Stomach (tissue), 8 donors: ENCODE measurements at regions not wholly inside any gene's neighbourhood (a gene's known extent, or its start where the extent isn't known, plus 50 kb on each side); places are given as distances from the start of the nearest gene placed in this dataset.

Experiments
- DNase-seq, 2 donors: peaks; one replicate each; pipeline versions ENCODE4 v3.0.0 to v3.0.0-alpha.2; 2013 to 2019
- H3K27ac ChIP-seq, 5 donors: fragments of 200-600 bp in 4 of 5; sonication (generic) in 4 of 5; one replicate each; pipeline ENCODE4 v1.5.1; 2013 to 2019; ENCODE audit warnings: mild to moderate bottlenecking in 1 of 5, moderate library complexity in 1 of 5
- H3K27me3 ChIP-seq, 3 donors: fragments of 200-600 bp; sonication (generic); one replicate each; pipeline ENCODE4 v1.5.1; 2017 to 2019; ENCODE audit warnings: mixed run types in 1 of 3
- H3K36me3 ChIP-seq, 4 donors: fragments of 200-600 bp; sonication (generic); 1 replicate in 3 of 4; 2 replicates in 1 of 4; pipeline ENCODE4 v1.5.1; 2016 to 2019
- H3K4me1 ChIP-seq, 4 donors: fragments of 200-600 bp; sonication (generic); one replicate each; pipeline ENCODE4 v1.5.1; 2016 to 2019
- H3K4me3 ChIP-seq, 4 donors: fragments of 200-600 bp; sonication (generic) in 3 of 4; one replicate each; pipeline ENCODE4 v1.5.1; 2016 to 2019; ENCODE audit warnings: mild to moderate bottlenecking in 1 of 4
- H3K9me3 ChIP-seq, 4 donors: fragments of 200-600 bp; sonication (generic); one replicate each; pipeline ENCODE4 v1.5.1; 2016 to 2019
- CTCF ChIP-seq, 7 experiments: fragments of 450-650 bp in 4 of 7; fragments of 200-600 bp in 3 of 7; sonication (generic) in 3 of 7; IDR thresholded peaks; one replicate each; pipeline ENCODE4 v1.5.1; 2016 to 2019; ENCODE audit warnings: antibody characterized with exemption in 7 of 7, control low read depth in 2 of 7, mild to moderate bottlenecking in 1 of 7
- EP300 ChIP-seq: sonication (generic); formaldehyde crosslinking; IDR thresholded peaks from one replicate; pipeline ENCODE4 v1.6.1; 2017; ENCODE audit warnings: antibody characterized with exemption
- POLR2A ChIP-seq, 4 donors: fragments of 450-650 bp; IDR thresholded peaks; one replicate each; pipeline ENCODE4 v1.6.1; 2016; ENCODE audit warnings: antibody characterized with exemption in 4 of 4, control low read depth in 2 of 4, mild to moderate bottlenecking in 1 of 4, moderate library complexity in 1 of 4
- POLR2AphosphoS5 ChIP-seq, 3 donors: sonication (generic); formaldehyde crosslinking; IDR thresholded peaks; one replicate each; pipeline ENCODE4 v1.6.1; 2016; ENCODE audit warnings: antibody characterized with exemption in 3 of 3
- WGBS, 5 donors: extraction: QIAGEN DNeasy Blood & Tissue Kit in 3 of 5; methylation state at CpG; one replicate each; pipeline versions ENCODE4 v1.1.5 to v1.1.7; 2013 to 2018; 5-methylcytosine and 5-hydroxymethylcytosine counted together
- intact Hi-C: fragments of 100-400 bp; cut with DNase I; formaldehyde crosslinking; loops from one replicate; pipeline ENCODE4 v1.15.1; 2023; ENCODE audit warnings: low total_unique reads
- donor health status: healthy with polysubstance abuse.
- donor health status: Bipolar disorder and iron deficiency.
- donor health status: healthy.

GRCh38 chr20:12321736-12322135 lies 404.0 kb downstream of the BTBD3 start:
- H3K4me1 ChIP-seq = no peaks in the 10 kb centered on the region
- no peak for TF ChIP-seq POLR2A (IDR thresholded peaks at IDR 0.05)
- no peak for TF ChIP-seq POLR2AphosphoS5 (IDR thresholded peaks at IDR 0.05)
- no peak for TF ChIP-seq EP300
- TF ChIP-seq CTCF (IDR thresholded peaks at IDR 0.05) = no peak
- no peak overlapping the region for H3K4me3 ChIP-seq
- H3K27ac ChIP-seq = no peak overlapping the region
- DNase-seq = no peak
- H3K36me3 ChIP-seq = no peaks in the 10 kb centered on the region
- H3K9me3 ChIP-seq = no peaks in the 10 kb centered on the region
- intact Hi-C loops = no loop called here
- no peaks in the 10 kb centered on the region for H3K27me3 ChIP-seq
- 42 to 72% (median 61%) methylated on average over 2 of the region's 2 CpGs for WGBS, 5 donors

- no peak for DNase-seq
- intact Hi-C loops = no loop called here
- no peak overlapping the region for H3K27ac ChIP-seq
- no peaks in the 10 kb centered on the region for H3K27me3 ChIP-seq
- no peaks in the 10 kb centered on the region for H3K4me1 ChIP-seq
- TF ChIP-seq EP300 = no peak
- TF ChIP-seq POLR2AphosphoS5 (IDR thresholded peaks at IDR 0.05) = no peak
- no peak for TF ChIP-seq CTCF (IDR thresholded peaks at IDR 0.05)
- TF ChIP-seq POLR2A (IDR thresholded peaks at IDR 0.05) = no peak
- H3K4me3 ChIP-seq = no peak overlapping the region
- H3K9me3 ChIP-seq = peaks cover 0 to 8% (median 0%) of the 10 kb centered on the region in 4 donors
- 90 to 93% (median 93%) methylated on average over 2 of the region's 2 CpGs for WGBS, 5 donors
- H3K36me3 ChIP-seq = no peaks in the 10 kb centered on the region
These were observed 409.5 kb downstream of the BTBD3 start for GRCh38 chr20:12327205-12327604.

- Histone ChIP-seq H3K9me3 (peaks cover 0 to 8% (median 0%) of the 10 kb centered on the region in 4 donors), H3K4me3 (no peak overlapping the region), H3K4me1 (no peaks in the 10 kb centered on the region), H3K36me3 (no peaks in the 10 kb centered on the region), H3K27me3 (no peaks in the 10 kb centered on the region), H3K27ac (no peak overlapping the region)
- no peak for DNase-seq
- intact Hi-C loops = no loop called here
- 84 to 94% (median 92%) methylated on average over 1 of the region's 1 CpG for WGBS, 5 donors
- TF ChIP-seq POLR2A (IDR thresholded peaks at IDR 0.05) (no peak), CTCF (IDR thresholded peaks at IDR 0.05) (no peak), POLR2AphosphoS5 (IDR thresholded peaks at IDR 0.05) (no peak), EP300 (no peak)
These were observed 413.5 kb downstream of the BTBD3 start for GRCh38 chr20:12331236-12331635.

DNA sequence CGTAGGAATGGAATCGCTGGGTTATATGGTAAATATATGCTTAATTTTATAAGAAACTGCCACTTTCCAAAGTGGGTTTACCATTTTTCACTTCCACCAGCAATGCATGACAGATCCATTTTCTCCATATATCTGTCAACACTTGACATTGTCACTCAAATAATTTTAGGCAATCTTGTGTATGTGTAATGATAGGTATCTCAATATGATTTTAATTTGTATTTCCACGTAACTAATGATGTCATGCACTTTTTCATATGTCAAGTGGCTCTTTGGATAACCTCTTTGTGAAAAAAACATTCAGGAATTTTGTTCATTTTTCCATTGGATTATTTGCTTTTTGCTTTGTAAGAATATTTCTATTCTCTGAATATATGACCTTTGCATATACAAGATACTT lies 419.9 kb downstream of the BTBD3 start:
- Histone ChIP-seq H3K4me3 (no peak overlapping the region), H3K36me3 (no peaks in the 10 kb centered on the region), H3K9me3 (no peaks in the 10 kb centered on the region), H3K4me1 (no peaks in the 10 kb centered on the region), H3K27ac (no peak overlapping the region), H3K27me3 (no peaks in the 10 kb centered on the region)
- TF ChIP-seq EP300 (no peak), CTCF (IDR thresholded peaks at IDR 0.05) (no peak), POLR2A (IDR thresholded peaks at IDR 0.05) (no peak), POLR2AphosphoS5 (IDR thresholded peaks at IDR 0.05) (no peak)
- intact Hi-C loops = no loop called here
- WGBS, 5 donors = 76 to 95% (median 88%) methylated on average over 3 of the region's 3 CpGs
- no peak for DNase-seq
